Liver (tissue), 7 donors: ENCODE measurements at regions not wholly inside any gene's neighbourhood (a gene's known extent, or its start where the extent isn't known, plus 50 kb on each side); places are given as distances from the start of the nearest gene placed in this dataset.

Experiments used
- DNase-seq: peaks from one replicate; pipeline ENCODE4 v3.0.0-alpha.2; 2017; ENCODE audit warnings: low spot score
- H3K27ac ChIP-seq, 2 donors: one replicate each; pipeline ENCODE4 v1.7.0; 2013; ENCODE audit warnings: inconsistent platforms in 2 of 2, low read length in 2 of 2, control low read depth in 1 of 2, low read depth in 1 of 2, mild to moderate bottlenecking in 1 of 2
- H3K27me3 ChIP-seq, 4 donors: one replicate each; pipeline versions ENCODE4 v1.6.1 to v1.7.0; 2013; ENCODE audit warnings: low read length in 3 of 4, inconsistent platforms in 1 of 4, mild to moderate bottlenecking in 1 of 4, moderate library complexity in 1 of 4; ENCODE audit not compliant: control insufficient read depth in 4 of 4, insufficient read depth in 4 of 4
- H3K36me3 ChIP-seq, 4 donors: one replicate each; pipeline versions ENCODE4 v1.6.1 to v1.7.0; 2013; ENCODE audit warnings: low read length in 3 of 4, mild to moderate bottlenecking in 3 of 4, low read depth in 1 of 4, moderate library complexity in 1 of 4; ENCODE audit not compliant: control insufficient read depth in 4 of 4, insufficient read depth in 3 of 4
- H3K4me1 ChIP-seq, 4 donors: one replicate each; pipeline versions ENCODE4 v1.6.1 to v1.7.0; 2013; ENCODE audit warnings: low read length in 3 of 4, mild to moderate bottlenecking in 3 of 4, moderate library complexity in 1 of 4; ENCODE audit not compliant: control insufficient read depth in 4 of 4, insufficient read depth in 4 of 4
- H3K4me3 ChIP-seq, 3 donors: one replicate each; pipeline versions ENCODE4 v1.6.1 to v1.7.0; 2013; ENCODE audit warnings: low read length in 3 of 3, control low read depth in 1 of 3, low read depth in 1 of 3, mild to moderate bottlenecking in 1 of 3
- H3K9ac ChIP-seq, 2 donors: one replicate each; pipeline ENCODE4 v1.7.0; 2013; ENCODE audit warnings: low read length in 2 of 2, mild to moderate bottlenecking in 2 of 2, moderate library complexity in 2 of 2, control low read depth in 1 of 2, low read depth in 1 of 2
- H3K9me3 ChIP-seq, 4 donors: one replicate each; pipeline versions ENCODE4 v1.6.1 to v1.7.0; 2013; ENCODE audit warnings: low read length in 3 of 4; ENCODE audit not compliant: control insufficient read depth in 4 of 4
- ATF3 ChIP-seq: IDR thresholded peaks from 2 replicates; pipeline ENCODE4 v1.6.1; 2016; ENCODE audit warnings: antibody characterized with exemption
- FOXA1 ChIP-seq: IDR thresholded peaks from 2 replicates; pipeline ENCODE4 v1.6.1; 2016; ENCODE audit warnings: antibody characterized with exemption
- HNF4A ChIP-seq, 2 donors: conservative IDR thresholded peaks; 2 replicates each; pipeline ENCODE4 v1.6.1; 2016; ENCODE audit warnings: antibody characterized with exemption in 2 of 2, mild to moderate bottlenecking in 2 of 2
- HNF4G ChIP-seq: IDR thresholded peaks from 2 replicates; pipeline ENCODE4 v1.6.1; 2016; ENCODE audit warnings: antibody characterized with exemption
- JUND ChIP-seq, 2 donors: IDR thresholded peaks; 2 replicates each; pipeline ENCODE4 v1.6.1; 2016; ENCODE audit warnings: antibody characterized with exemption in 2 of 2
- RAD21 ChIP-seq, 2 donors: IDR thresholded peaks; 2 replicates each; pipeline ENCODE4 v1.6.1; 2016; ENCODE audit warnings: antibody characterized with exemption in 2 of 2, mild to moderate bottlenecking in 2 of 2
- REST ChIP-seq: IDR thresholded peaks from 2 replicates; pipeline ENCODE4 v1.6.1; 2016; ENCODE audit warnings: antibody characterized with exemption, mild to moderate bottlenecking
- YY1 ChIP-seq: IDR thresholded peaks from 2 replicates; pipeline ENCODE4 v1.6.1; 2016; ENCODE audit warnings: antibody characterized with exemption, mild to moderate bottlenecking
- ZBTB33 ChIP-seq: IDR thresholded peaks from 2 replicates; pipeline ENCODE4 v1.6.1; 2016; ENCODE audit warnings: antibody characterized with exemption
- WGBS: extraction: QIAGEN DNeasy Blood & Tissue Kit; methylation state at CpG from one replicate; pipeline ENCODE4 v1.1.7; 2013; 5-methylcytosine and 5-hydroxymethylcytosine counted together
- donor health status: healthy.
- donor health status: healthy.
- donor health status: healthy.
- donor health status: healthy.

GRCh38 chr2:9763356-9764152 lies 79.7 kb upstream of the TAF1B start:
- DNase-seq = no peak
- WGBS = 64% methylated on average over 7 of the region's 7 CpGs
- Histone ChIP-seq H3K4me3 (no peak overlapping the region), H3K27me3 (no peaks in the 10 kb centered on the region), H3K9ac (no peak overlapping the region), H3K36me3 (no peaks in the 10 kb centered on the region), H3K4me1 (no peaks in the 10 kb centered on the region), H3K9me3 (no peaks in the 10 kb centered on the region), H3K27ac (no peak overlapping the region)
- TF ChIP-seq JUND (IDR thresholded peaks at IDR 0.05) (no peak), ATF3 (no peak), REST (no peak)

GRCh38 chr2:9764153-9764778 lies 79.0 kb upstream of the TAF1B start:
- no peak overlapping the region for H3K4me3 ChIP-seq
- no peaks in the 10 kb centered on the region for H3K27me3 ChIP-seq
- H3K9me3 ChIP-seq = no peaks in the 10 kb centered on the region
- H3K9ac ChIP-seq = no peak overlapping the region
- H3K4me1 ChIP-seq = no peaks in the 10 kb centered on the region
- 82% methylated on average over 7 of the region's 7 CpGs for WGBS
- TF ChIP-seq FOXA1 = no peak
- no peak for TF ChIP-seq REST
- TF ChIP-seq HNF4G = no peak
- TF ChIP-seq HNF4A (conservative IDR thresholded peaks at IDR 0.05) = no peak
- no peak for TF ChIP-seq RAD21 (IDR thresholded peaks at IDR 0.05)
- TF ChIP-seq ATF3 = no peak
- no peak for TF ChIP-seq YY1
- no peak for TF ChIP-seq ZBTB33
- no peaks in the 10 kb centered on the region for H3K36me3 ChIP-seq
- H3K27ac ChIP-seq = no peak overlapping the region
- DNase-seq = no peak
